HG03469 (cell line): ENCODE measurements at regions not wholly inside any gene's neighbourhood (a gene's known extent, or its start where the extent isn't known, plus 50 kb on each side); places are given as distances from the start of the nearest gene placed in this dataset.

Source experiments
- ATAC-seq: cut with Tn5 transposase; IDR thresholded peaks from one replicate; pipeline ENCODE4 v1.9.1; 2021; ENCODE audit warnings: mild to moderate bottlenecking, moderate library complexity, moderate number of reproducible peaks; ENCODE audit not compliant: unreplicated experiment

- no peak for ATAC-seq
Observed at GRCh38 chr2:23322567-23323197, 62.3 kb upstream of the KLHL29 start.

GRCh38 chr2:23323198-23323916 is 61.6 kb upstream of the KLHL29 start:
- no peak for ATAC-seq

- ATAC-seq: no peak
Observed at GRCh38 chr2:23323917-23324680, 60.9 kb upstream of the KLHL29 start.

GRCh38 chr2:23326330-23326729 is 58.6 kb upstream of the KLHL29 start:
- ATAC-seq: no peak

- ATAC-seq: no peak
Observed at GRCh38 chr2:23327416-23327815, 57.6 kb upstream of the KLHL29 start.

- ATAC-seq: no peak
Observed at GRCh38 chr2:23327887-23328286, 57.1 kb upstream of the KLHL29 start.

GRCh38 chr2:23330214-23330613 is 54.8 kb upstream of the KLHL29 start:
- no peak for ATAC-seq
